ENCODE measurements at regions not wholly inside any gene's neighbourhood (a gene's known extent, or its start where the extent isn't known, plus 50 kb on each side); places are given as distances from the start of the nearest gene placed in this dataset.

DNA sequence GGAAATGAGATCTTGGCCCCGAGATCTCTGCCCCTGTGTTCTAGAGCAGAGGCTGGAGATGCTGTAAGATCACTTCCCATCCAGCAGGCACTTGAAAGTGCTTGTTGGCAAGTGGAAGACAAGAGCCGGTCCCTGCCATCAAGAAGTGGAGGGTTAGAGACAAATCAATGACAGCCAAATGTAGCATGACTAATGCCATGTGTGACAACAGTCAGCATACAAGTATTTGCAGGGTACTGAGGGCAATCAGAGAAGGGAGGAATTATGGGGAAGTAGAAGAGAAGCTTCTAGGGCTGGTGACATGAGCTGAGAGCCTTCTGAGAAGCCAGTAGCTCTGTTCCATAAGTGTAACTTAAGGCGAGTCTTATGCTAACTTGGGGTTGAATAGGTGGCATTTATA is 58.6 kb downstream of the TMEM17 start:
- Mint-ChIP-seq H3K4me3 (no peak overlapping the region), H3K4me1 (ENCODE audit: low read depth) (no peaks in the 10 kb centered on the region), H3K36me3 (ENCODE audit: low read depth) (no peaks in the 10 kb centered on the region), H3K9me3 (no peaks in the 10 kb centered on the region), H3K27ac (no peak overlapping the region), H3K27me3 (ENCODE audit: low read depth) (peaks cover 2% of the 10 kb centered on the region)
- DNase-seq (ENCODE audit: low spot score): no peak

DNA sequence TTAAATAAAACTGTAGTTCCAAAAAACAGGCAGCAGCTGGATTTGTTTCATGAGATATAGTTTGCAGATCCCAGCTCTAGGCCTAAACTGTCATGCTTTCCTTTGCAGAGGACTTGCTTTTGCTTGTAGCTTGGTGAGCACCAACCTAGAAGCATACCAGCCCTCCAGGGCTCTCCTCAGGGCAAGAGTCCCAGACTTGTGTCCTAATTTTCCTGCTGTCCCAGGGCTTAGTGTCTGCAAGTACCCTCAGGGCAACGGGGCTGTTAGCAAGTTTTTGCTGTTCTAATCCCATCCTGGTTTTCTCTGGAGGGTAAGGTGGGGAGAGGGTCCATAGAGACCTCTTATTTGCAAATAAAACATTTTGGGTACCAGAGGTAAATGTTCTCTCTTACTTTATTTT is 59.5 kb downstream of the TMEM17 start:
- H3K4me1 Mint-ChIP-seq (ENCODE audit: low read depth): no peaks in the 10 kb centered on the region
- no peak for DNase-seq (ENCODE audit: low spot score)
- H3K27me3 Mint-ChIP-seq (ENCODE audit: low read depth): peaks cover 6% of the 10 kb centered on the region
- no peak overlapping the region for H3K27ac Mint-ChIP-seq
- H3K4me3 Mint-ChIP-seq: no peak overlapping the region
- H3K36me3 Mint-ChIP-seq (ENCODE audit: low read depth): no peaks in the 10 kb centered on the region
- no peaks in the 10 kb centered on the region for H3K9me3 Mint-ChIP-seq

DNA sequence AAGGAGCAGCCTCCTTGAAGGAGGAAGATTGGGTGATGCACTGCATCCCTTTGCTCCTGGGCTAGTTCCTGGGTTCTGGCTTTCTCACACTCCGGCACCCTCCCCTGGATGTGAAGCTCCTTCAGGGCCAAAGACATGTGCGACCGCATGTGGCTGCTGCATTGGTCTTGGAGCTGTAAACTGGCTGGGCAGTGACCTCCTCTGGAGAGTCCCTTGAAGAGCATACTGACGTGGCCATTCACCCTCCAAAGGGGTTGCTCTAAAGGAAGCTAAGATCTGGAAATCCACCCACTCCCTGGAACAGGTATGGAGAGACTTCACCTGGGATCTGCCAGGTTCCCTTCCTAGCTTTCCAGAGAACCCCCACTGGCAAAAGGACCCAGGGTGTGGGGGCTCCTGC is 62.1 kb downstream of the TMEM17 start:
- Mint-ChIP-seq H3K4me1 (ENCODE audit: low read depth) (no peaks in the 10 kb centered on the region), H3K27me3 (ENCODE audit: low read depth) (peaks cover 7% of the 10 kb centered on the region), H3K27ac (no peak overlapping the region), H3K9me3 (no peaks in the 10 kb centered on the region), H3K4me3 (no peak overlapping the region), H3K36me3 (ENCODE audit: low read depth) (no peaks in the 10 kb centered on the region)
- no peak for DNase-seq (ENCODE audit: low spot score)

DNA sequence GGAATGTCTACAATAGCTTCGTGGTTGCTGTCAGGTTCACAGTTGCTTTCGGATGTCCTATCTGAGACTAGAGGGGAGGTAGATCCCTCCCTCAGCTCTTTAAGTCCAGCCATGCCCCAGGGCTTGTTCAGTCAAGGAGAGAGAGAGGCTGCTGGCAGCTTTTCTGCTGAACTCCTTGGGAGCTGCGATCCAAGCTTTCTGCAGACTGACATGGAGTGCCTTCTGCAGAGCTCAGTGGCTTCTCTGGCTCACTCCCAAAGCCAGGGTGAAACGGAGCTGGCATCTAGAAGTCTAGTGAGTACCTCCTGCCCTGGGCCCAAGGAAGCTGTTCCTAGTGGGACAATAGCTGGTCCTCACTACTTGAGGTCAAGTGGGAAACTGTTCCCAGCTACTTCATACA is 62.5 kb downstream of the TMEM17 start:
- Mint-ChIP-seq H3K36me3 (ENCODE audit: low read depth) (no peaks in the 10 kb centered on the region), H3K27ac (no peak overlapping the region), H3K4me3 (no peak overlapping the region), H3K27me3 (ENCODE audit: low read depth) (peaks cover 8% of the 10 kb centered on the region), H3K4me1 (ENCODE audit: low read depth) (no peaks in the 10 kb centered on the region), H3K9me3 (no peaks in the 10 kb centered on the region)
- DNase-seq (ENCODE audit: low spot score): no peak

DNA sequence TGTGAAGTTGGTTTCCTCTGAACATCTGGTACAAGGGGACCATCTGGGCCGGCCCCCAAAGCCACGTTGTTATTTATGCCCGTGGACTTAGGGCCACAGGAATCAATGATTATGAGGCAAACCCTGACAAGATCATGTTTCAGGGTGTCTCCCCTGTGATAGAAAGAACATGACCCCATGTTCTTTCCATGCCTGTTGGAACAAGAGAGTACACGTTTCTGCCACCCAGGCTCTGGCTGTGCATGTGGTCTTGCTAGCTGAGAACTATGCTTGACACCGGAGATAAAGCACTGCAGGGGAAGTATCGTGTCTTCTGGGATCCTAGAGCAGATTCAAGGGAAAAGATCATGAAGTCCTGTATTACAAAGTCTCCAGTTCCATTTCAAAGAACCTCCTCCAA is 64.2 kb downstream of the TMEM17 start:
- H3K4me1 Mint-ChIP-seq (ENCODE audit: low read depth): no peaks in the 10 kb centered on the region

DNA sequence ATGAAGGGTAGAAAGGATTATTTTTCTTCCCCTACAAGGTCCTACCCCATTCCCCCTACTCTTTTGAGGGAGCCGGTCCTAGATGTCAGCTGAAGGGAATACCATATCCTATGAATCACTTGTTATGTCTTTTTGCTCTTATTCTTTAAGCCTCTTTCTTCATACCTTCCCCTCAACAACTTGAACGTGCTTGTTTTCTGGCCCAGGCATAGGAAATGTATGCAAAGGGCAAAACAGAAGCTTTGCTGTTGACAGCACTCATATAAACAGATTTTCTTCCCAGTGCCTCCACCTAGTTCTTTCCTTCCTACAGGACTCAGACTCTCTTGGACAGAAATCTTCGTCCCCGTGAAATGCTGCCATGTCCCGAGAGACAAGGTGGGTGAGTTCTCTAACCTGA is 64.6 kb downstream of the TMEM17 start:
- Mint-ChIP-seq H3K36me3 (ENCODE audit: low read depth) (no peaks in the 10 kb centered on the region), H3K4me3 (no peak overlapping the region), H3K27me3 (ENCODE audit: low read depth) (peaks cover 8% of the 10 kb centered on the region), H3K9me3 (no peaks in the 10 kb centered on the region), H3K27ac (no peak overlapping the region), H3K4me1 (ENCODE audit: low read depth) (no peaks in the 10 kb centered on the region)
- no peak for DNase-seq (ENCODE audit: low spot score)

More for the DNA sequence above, 64.2 kb downstream of the TMEM17 start:
- no peaks in the 10 kb centered on the region for H3K36me3 Mint-ChIP-seq (ENCODE audit: low read depth)
- no peaks in the 10 kb centered on the region for H3K9me3 Mint-ChIP-seq
- H3K27me3 Mint-ChIP-seq (ENCODE audit: low read depth): peaks cover 8% of the 10 kb centered on the region
- H3K4me3 Mint-ChIP-seq: no peak overlapping the region
- DNase-seq (ENCODE audit: low spot score): no peak
- no peak overlapping the region for H3K27ac Mint-ChIP-seq

DNA sequence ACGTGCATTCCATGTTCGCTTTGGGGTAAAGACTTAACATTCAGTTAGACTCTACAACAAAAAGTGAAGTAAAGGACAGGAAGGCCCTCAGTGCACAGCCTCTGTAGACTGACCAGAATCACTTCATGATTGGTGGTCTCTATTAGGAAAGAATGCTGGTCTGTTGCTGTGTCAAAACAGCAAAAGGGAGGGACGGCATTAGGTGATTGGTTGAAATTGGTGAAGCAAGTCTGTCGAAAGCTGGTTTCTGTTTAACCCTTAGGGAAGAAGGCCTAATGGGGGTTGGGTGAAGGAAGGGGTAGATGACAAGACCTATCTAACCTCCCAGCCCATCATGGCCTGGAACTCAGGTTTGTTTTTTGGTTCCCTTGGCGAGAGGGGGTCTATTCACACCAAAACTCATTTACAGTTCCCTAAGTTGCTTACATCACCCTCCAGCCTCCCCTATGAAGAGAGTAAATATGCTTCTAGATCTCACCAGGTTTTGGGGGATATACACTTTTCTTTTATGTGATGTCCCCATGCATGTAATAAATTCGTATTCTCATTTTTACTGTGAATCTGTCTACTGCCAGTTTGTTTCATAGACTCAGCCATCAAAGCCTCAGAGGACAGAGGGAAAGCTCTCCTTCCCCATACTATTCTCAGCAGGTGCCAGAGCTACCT is 65.6 kb downstream of the TMEM17 start:
- Mint-ChIP-seq H3K27ac (no peak overlapping the region), H3K27me3 (ENCODE audit: low read depth) (peaks cover 6% of the 10 kb centered on the region), H3K4me1 (ENCODE audit: low read depth) (no peaks in the 10 kb centered on the region), H3K9me3 (no peaks in the 10 kb centered on the region), H3K36me3 (ENCODE audit: low read depth) (no peaks in the 10 kb centered on the region), H3K4me3 (no peak overlapping the region)
- DNase-seq (ENCODE audit: low spot score): no peak

DNA sequence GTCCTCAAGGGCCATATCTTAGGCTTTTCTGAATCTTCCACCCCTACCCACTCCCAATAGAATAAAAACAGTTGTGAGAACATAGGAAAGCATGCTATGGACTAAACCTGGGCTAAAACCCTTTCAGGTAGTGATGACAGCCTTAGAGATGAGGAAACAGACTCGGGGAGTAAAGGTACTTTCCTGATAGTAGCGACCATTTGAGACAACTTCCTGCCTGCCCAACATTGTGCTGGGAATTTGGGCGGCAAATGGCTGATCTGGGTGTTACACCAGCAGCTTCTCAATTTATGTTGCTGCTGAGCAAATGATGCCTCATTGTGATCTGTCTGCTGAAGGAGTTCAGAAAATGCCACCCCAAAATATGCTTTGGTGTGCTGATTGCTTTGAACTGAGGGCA is 66.6 kb downstream of the TMEM17 start:
- no peak overlapping the region for H3K27ac Mint-ChIP-seq
- H3K27me3 Mint-ChIP-seq (ENCODE audit: low read depth): peaks cover 6% of the 10 kb centered on the region

DNA sequence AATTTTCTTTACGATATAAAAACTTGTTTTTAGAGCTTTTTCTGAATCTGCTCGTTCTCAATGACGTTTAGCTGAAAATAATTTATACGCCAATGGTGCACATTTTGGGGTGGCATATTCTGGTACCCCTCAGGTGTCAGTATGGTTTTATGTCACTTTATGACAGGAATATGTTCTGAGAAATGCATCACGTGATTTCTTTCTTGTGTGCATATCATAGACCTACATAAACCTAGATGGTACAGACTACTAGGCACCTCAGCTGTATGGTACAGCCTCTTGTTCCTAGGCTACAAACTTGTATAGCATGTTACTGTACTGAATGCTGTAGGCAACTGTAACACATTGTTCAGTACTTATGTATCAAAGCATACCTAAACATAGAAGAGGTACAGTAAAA is 68.2 kb downstream of the TMEM17 start:
- H3K9me3 Mint-ChIP-seq: no peaks in the 10 kb centered on the region

More for the DNA sequence above, 66.6 kb downstream of the TMEM17 start:
- Mint-ChIP-seq H3K4me1 (ENCODE audit: low read depth) (no peaks in the 10 kb centered on the region), H3K4me3 (no peak overlapping the region), H3K36me3 (ENCODE audit: low read depth) (no peaks in the 10 kb centered on the region), H3K9me3 (no peaks in the 10 kb centered on the region)
- DNase-seq (ENCODE audit: low spot score): no peak

DNA sequence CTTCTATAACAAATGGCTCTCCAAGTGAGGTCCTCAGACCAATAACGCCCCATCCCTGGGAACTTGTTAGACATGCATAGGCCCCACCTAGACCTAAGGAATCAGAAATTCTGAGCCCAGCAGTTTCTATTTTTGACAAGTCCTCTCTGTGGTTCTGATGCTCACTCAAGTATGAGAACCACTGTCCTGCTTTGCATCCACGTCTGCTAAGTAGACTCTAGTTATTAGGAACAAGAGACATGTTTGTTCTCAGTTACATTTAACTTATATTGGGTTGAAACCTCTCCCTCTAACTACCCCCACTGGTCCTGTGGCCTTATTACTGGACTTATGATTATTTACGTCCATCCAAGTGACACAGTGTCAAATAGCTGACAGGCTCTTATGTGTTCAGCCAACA is 70.3 kb downstream of the TMEM17 start:
- no peak for DNase-seq (ENCODE audit: low spot score)
- no peak overlapping the region for H3K4me3 Mint-ChIP-seq
- no peaks in the 10 kb centered on the region for H3K4me1 Mint-ChIP-seq (ENCODE audit: low read depth)
- H3K36me3 Mint-ChIP-seq (ENCODE audit: low read depth): no peaks in the 10 kb centered on the region
- peaks cover 2% of the 10 kb centered on the region for H3K27me3 Mint-ChIP-seq (ENCODE audit: low read depth)
- H3K9me3 Mint-ChIP-seq: no peaks in the 10 kb centered on the region
- no peak overlapping the region for H3K27ac Mint-ChIP-seq

More for the DNA sequence above, 68.2 kb downstream of the TMEM17 start:
- H3K27me3 Mint-ChIP-seq (ENCODE audit: low read depth): peaks cover 6% of the 10 kb centered on the region
- no peak for DNase-seq (ENCODE audit: low spot score)
- H3K36me3 Mint-ChIP-seq (ENCODE audit: low read depth): no peaks in the 10 kb centered on the region
- no peak overlapping the region for H3K4me3 Mint-ChIP-seq
- no peaks in the 10 kb centered on the region for H3K4me1 Mint-ChIP-seq (ENCODE audit: low read depth)
- H3K27ac Mint-ChIP-seq: no peak overlapping the region

DNA sequence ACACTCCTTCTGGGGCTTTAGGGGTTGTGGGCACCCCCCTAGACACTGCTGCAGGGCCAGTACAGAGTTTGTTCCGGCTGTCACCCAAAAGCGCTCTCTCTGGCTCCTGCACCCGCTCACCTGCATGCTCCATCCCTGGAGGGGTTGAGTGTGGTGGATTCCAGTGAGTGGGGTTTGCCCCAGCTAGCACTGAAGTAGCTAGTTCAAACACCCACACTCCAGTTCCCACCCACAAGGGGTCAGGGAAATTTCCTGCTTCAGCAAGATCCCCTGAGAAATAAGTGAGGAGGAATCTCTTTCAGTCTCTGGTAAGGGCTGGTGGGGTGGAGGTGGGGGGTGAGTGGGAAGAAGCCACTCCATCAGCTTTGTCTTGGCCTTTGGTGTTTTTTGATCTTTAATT is 73.6 kb downstream of the TMEM17 start:
- Mint-ChIP-seq H3K9me3 (no peaks in the 10 kb centered on the region), H3K4me3 (no peak overlapping the region), H3K4me1 (ENCODE audit: low read depth) (no peaks in the 10 kb centered on the region), H3K27me3 (ENCODE audit: low read depth) (no peaks in the 10 kb centered on the region), H3K36me3 (ENCODE audit: low read depth) (no peaks in the 10 kb centered on the region), H3K27ac (no peak overlapping the region)
- no peak for DNase-seq (ENCODE audit: low spot score)

DNA sequence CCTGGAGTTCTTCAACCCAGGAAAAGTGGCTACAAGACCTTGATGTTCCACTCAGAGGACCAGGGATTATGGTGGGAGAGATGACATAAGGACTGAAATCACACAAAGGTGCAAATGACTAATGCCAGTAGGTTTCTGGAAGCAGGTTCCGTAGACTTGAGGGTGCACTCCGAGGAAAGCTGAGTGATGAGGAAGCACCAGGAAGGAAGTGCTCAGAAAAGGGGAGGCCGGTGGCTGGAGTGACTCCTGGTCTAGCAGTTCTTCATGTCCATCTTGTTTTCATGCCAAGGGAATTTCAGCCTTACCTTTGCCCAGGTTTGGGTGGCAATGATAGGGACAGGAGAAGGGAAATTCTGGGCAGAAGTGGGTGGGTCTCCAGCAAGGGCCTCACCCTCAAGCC is 74.5 kb downstream of the TMEM17 start:
- no peaks in the 10 kb centered on the region for H3K27me3 Mint-ChIP-seq (ENCODE audit: low read depth)
- H3K36me3 Mint-ChIP-seq (ENCODE audit: low read depth): no peaks in the 10 kb centered on the region
- H3K27ac Mint-ChIP-seq: no peak overlapping the region
- H3K4me1 Mint-ChIP-seq (ENCODE audit: low read depth): no peaks in the 10 kb centered on the region
- no peak overlapping the region for H3K4me3 Mint-ChIP-seq
- DNase-seq (ENCODE audit: low spot score): no peak
- H3K9me3 Mint-ChIP-seq: no peaks in the 10 kb centered on the region

DNA sequence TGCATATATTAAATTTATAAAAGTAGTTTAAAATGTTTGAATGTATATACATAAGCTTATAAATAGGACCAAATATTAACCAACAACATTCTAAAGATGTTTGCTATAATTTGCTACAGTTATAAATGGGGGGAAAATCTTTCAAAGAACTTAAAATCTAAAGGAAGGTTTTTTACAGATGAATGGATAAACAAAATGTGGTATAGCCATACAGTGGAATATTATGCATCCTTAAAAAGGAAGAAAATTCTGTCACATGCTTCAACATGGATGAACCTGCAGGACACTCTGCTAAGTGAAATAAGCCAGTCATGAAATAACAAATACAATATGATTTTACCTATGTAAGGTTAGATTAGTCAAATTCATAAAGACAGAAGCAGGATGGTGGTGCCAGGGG is 75.8 kb downstream of the TMEM17 start:
- Mint-ChIP-seq H3K4me3 (no peak overlapping the region), H3K27me3 (ENCODE audit: low read depth) (no peaks in the 10 kb centered on the region), H3K36me3 (ENCODE audit: low read depth) (no peaks in the 10 kb centered on the region), H3K27ac (no peak overlapping the region), H3K4me1 (ENCODE audit: low read depth) (no peaks in the 10 kb centered on the region), H3K9me3 (no peaks in the 10 kb centered on the region)
- DNase-seq (ENCODE audit: low spot score): no peak

DNA sequence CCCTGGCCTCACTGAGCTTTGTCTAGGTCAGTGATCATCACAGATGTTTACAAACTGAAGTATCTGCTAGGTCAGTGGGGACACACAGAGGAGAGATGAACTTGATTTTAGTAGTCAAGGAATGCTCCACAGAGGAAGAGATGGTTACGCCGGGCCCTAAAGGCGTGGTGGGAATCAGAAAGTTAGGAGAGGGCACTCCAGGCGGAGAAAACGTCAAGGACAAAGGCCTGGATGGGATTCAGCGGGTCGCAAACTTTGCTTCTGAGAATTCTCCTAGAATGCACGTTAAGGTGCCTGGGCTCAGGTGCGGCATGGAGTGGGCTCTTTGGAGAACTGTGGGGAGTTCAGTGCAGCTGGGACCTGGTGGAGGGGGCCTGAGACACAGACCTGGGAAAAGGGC is 78.8 kb downstream of the TMEM17 start:
- no peak overlapping the region for H3K27ac Mint-ChIP-seq
- no peaks in the 10 kb centered on the region for H3K36me3 Mint-ChIP-seq (ENCODE audit: low read depth)
- H3K27me3 Mint-ChIP-seq (ENCODE audit: low read depth): peaks cover under 1% of the 10 kb centered on the region
- no peaks in the 10 kb centered on the region for H3K4me1 Mint-ChIP-seq (ENCODE audit: low read depth)
- no peak overlapping the region for H3K4me3 Mint-ChIP-seq
- H3K9me3 Mint-ChIP-seq: no peaks in the 10 kb centered on the region
- no peak for DNase-seq (ENCODE audit: low spot score)

DNA sequence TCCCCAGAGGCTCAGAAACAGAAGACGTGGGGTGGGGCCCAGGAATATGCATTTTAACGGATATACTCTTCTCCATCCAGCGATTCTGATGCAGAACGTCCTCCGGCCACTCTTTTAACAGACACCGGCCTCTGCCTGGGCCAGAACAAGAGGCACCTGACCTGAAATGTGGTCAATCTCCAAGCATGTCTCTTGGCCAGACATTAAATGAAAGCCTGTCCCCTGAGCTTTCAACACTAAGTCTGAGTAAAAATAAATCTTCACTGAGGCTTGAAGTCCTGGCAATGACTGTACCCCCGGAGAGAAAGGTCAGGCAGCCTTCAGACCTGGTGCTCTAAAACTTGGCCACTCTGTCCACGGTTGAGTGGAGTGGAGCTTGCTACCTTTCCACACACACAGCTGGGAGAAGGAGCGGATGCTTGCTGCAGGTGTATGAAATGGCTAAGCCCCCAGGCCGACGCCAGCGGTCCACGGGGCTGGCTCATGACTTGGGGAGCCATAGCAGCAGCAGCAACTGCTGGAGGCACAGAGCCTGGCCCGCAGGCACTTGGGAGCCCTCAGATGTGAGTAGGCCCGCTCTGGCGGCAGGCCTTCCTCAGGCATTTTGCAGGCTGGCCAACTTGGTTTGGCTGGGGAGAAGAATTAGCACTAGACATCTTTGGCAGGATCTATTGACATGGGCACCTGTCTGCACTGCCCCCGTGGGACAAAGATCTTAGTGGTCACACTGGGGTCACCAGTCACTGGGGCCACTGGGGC is 79.7 kb downstream of the TMEM17 start:
- Mint-ChIP-seq H3K4me3 (no peak overlapping the region), H3K27ac (no peak overlapping the region), H3K9me3 (no peaks in the 10 kb centered on the region), H3K36me3 (ENCODE audit: low read depth) (no peaks in the 10 kb centered on the region), H3K27me3 (ENCODE audit: low read depth) (peaks cover 8% of the 10 kb centered on the region), H3K4me1 (ENCODE audit: low read depth) (no peaks in the 10 kb centered on the region)
- no peak for DNase-seq (ENCODE audit: low spot score)

All from T-helper 2 cell treated with Interferon-gamma antibody and Interleukin-4, amounts not matched to agents 5 μg/mL and 100 μg/mL, for 36 hours (primary cell).